HG02763 (cell line): ENCODE measurements at regions not wholly inside any gene's neighbourhood (a gene's known extent, or its start where the extent isn't known, plus 50 kb on each side); places are given as distances from the start of the nearest gene placed in this dataset.

Experiments used
- ATAC-seq: cut with Tn5 transposase; IDR thresholded peaks from one replicate; pipeline ENCODE4 v1.9.1; 2021; ENCODE audit warnings: mild to moderate bottlenecking, moderate library complexity; ENCODE audit not compliant: unreplicated experiment

- no peak for ATAC-seq
Observed at GRCh38 chr7:81607987-81608386, 161.9 kb downstream of the HGF start.

DNA sequence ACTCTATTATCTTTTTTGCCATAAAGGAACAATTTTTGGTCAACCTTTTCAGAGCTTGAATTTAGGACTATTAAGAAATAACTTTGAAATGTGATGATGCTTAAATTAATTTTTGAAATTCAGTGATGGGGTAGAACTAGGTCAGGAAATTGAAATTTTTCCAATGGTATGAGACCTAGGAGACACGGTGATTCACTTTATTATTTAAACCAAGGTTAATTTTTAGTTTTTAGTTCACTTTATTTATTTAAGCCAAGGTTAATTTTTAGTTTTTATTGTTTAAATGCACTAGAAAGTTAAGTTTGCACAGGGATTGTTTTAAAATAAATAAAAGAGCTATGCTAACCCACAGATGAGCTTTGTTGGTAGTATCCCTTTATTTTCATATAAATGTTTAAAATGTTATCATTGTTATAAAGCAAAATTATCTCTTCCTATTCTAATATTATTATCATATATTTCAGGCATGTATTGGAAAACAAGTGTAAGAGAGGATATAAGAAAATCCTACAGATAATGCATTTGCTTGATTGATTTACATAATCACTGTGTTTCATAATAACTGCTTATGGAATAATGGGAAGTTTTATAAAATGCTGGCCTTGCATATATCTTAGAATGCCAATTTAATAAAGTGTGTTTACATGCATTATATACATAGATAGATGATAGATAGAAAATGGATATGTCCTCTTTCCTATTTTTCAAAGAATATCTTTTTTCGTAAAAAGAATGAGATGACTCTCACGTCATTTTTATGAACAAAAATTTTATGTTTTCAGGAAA lies 163.6 kb downstream of the HGF start:
- no peak for ATAC-seq

- no peak for ATAC-seq
Observed at GRCh38 chr7:81605493-81605892, 164.4 kb downstream of the HGF start.

GRCh38 chr7:81604808-81605174 lies 165.1 kb downstream of the HGF start:
- ATAC-seq = no peak

- ATAC-seq = no peak
Observed at GRCh38 chr7:81604075-81604807, 165.6 kb downstream of the HGF start.

DNA sequence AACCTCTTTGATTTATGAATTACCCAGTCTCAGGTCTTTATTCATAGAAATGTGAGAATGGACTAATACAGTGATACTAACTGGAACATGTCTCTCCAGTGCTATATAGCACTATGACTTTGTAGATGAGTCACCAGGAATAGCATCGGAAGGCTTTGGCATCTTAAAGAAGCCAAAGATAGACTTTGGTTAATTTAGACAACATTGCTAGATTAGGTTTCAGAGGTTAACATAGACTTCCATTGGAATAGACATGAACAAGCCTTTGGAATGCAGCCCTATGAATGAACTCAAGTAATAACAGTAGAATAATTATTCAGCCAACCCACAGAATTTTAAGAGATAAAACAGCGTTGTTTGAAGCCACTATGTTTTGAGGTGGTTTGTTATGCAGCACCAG lies 169.2 kb downstream of the HGF start:
- ATAC-seq = no peak

GRCh38 chr7:81598951-81599350 lies 170.9 kb downstream of the HGF start:
- no peak for ATAC-seq

- no peak for ATAC-seq
Observed at GRCh38 chr7:81594767-81595166, 175.1 kb downstream of the HGF start.

- no peak for ATAC-seq
Observed at GRCh38 chr7:81590131-81590530, 179.7 kb downstream of the HGF start.

- no peak for ATAC-seq
Observed at GRCh38 chr7:81584667-81585066, 185.2 kb downstream of the HGF start.

DNA sequence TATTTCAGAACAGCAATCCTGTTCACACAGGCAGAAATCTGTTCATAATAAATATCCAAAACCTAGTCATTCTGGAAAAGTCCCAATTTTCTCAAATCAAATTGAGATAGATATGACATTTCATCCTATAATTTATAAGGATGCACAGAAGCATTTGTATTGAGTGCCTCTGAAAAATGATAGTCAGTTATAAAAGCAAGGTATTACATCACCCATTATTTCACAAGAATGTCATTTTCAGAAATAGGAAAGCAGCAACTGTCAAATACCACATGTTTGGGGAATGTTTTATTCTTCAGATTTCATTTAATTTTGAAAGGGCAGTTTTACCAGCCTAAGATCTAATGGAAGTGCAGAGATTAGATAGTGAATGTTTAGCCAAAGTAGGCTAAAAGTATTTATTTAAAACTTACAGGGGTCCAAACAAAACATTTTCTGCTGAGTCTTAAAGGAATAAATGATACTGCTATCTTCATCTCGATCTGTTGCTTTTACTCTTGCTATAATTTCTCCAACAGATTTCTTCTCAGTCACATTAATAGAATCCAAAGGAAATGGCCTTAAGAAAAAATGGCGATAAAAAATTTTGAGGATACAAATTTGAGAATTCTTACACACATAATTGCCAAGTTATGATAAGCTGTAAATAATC lies 185.8 kb downstream of the HGF start:
- ATAC-seq = no peak

- no peak for ATAC-seq
Observed at GRCh38 chr7:81583090-81583489, 186.8 kb downstream of the HGF start.

- no peak for ATAC-seq
Observed at GRCh38 chr7:81577642-81578340, 192.1 kb downstream of the HGF start.

GRCh38 chr7:81574723-81575326 lies 195.0 kb downstream of the HGF start:
- no peak for ATAC-seq

DNA sequence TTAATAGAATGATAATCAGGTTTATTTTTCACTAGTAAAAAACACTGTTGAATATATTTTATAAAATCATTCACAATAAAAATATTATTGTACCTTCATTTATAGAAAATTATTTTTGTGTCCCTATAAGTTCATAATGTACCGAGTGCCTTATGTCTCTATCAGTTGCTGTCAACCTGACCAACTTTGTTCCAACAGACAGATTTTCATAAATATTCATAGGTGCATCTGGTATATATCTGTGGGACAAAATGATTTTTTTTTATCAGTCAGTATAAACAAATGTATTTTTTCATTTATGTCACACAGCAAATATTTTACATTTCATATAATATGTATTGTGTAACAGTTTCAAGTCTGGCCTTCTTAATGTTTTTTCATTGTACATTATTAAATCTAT lies 195.9 kb downstream of the HGF start:
- ATAC-seq = no peak

GRCh38 chr7:81573128-81573527 lies 196.7 kb downstream of the HGF start:
- ATAC-seq = no peak

DNA sequence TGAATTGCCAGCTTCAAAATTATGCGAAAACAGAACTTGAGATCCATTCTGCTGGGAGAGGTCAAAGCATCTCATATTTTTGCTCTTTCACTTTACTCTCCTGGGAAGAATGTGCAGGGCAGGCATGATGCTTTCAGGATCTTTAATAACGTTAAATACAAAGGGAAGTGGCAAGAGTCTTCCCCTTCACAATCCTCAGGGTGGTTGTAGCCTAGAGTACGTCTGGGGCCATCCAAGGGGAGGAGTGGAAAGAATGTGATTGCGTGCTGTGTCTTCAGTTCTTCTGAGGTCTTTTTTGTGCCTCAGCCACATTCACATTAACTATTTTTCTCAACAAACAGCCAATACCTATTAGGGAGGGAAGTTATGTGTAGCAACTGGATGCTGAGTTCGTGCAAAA lies 207.3 kb downstream of the HGF start:
- ATAC-seq = no peak

- ATAC-seq = no peak
Observed at GRCh38 chr7:81560708-81561107, 209.1 kb downstream of the HGF start.

DNA sequence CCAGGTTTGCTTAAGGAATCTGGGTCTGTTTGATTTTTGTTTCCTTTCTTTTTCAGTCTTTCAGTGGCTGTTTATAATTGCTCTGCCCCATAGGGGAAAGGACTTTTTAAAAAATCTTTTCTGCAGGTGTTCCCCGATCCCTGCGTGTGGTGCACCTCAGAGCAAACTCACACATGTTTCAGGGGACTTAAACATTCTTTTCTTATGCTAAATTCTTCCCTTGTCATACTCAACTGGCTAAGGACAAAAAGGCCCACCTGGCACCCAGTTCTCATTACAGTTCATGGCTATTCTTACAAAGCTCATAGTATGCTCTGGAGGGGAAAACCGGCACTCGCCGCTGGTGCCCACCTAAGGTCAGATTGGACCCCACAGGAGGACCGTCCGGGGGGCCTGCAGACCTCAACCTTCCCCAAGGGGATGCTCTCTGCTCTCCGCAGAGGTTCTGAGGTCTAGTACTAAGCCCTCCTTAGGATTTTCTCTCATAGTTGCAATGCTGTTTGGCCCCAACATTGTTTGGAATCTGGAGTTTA lies 220.3 kb downstream of the HGF start:
- no peak for ATAC-seq

DNA sequence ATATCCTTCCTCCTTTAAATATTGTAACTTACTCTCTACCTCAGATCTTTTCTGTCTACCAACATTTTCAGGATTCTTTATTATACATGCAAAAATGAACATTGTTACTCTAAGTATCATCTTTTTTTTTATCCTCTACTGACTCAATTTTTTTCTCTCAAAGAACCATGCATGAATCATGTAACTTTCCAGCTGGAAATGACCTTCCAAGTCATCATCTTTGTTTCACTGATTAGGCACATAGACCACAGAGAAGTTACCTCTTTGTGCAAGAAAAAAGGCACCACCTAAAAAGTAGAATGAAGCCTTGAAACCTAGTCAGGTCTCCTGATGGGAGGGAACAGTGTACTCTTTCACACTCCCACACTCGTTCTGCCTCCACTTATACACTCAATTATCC lies 234.9 kb downstream of the HGF start:
- no peak for ATAC-seq

GRCh38 chr7:81534446-81534845 lies 235.4 kb downstream of the HGF start:
- ATAC-seq = no peak
